Inflammatory macrophage (primary cell): ENCODE measurements at regions not wholly inside any gene's neighbourhood (a gene's known extent, or its start where the extent isn't known, plus 50 kb on each side); places are given as distances from the start of the nearest gene placed in this dataset.
"Not testable (repeated sequence)": the region's sequence is repeated elsewhere in the genome, so short reads cannot be mapped to it uniquely, and the experiment has no call there.

Experiments
- DNase-seq, 2 donors: peaks; one replicate each; pipeline ENCODE4 v3.0.0-alpha.2; 2020 to 2022

GRCh38 chr5:100697970-100698369, 162.8 kb downstream of the FAM174A start:
- DNase-seq: no peak

- peak; percentile 88 to 96 for DNase-seq
Observed at GRCh38 chr5:100706776-100707175, 171.6 kb downstream of the FAM174A start.

GRCh38 chr5:100708645-100709171, 173.5 kb downstream of the FAM174A start:
- DNase-seq: no peak

- no peak for DNase-seq
Observed at GRCh38 chr5:100709771-100710170, 174.6 kb downstream of the FAM174A start.

- not testable (repeated sequence) for DNase-seq
Observed at GRCh38 chr5:100714780-100715179, 179.6 kb downstream of the FAM174A start.

- no peak for DNase-seq
Observed at GRCh38 chr5:100722657-100723056, 180.4 kb downstream of the ST8SIA4 start.

- DNase-seq: no peak
Observed at GRCh38 chr5:100723229-100723628, 179.9 kb downstream of the ST8SIA4 start.

GRCh38 chr5:100726116-100726515, 177.0 kb downstream of the ST8SIA4 start:
- no peak for DNase-seq

GRCh38 chr5:100731768-100732167, 171.3 kb downstream of the ST8SIA4 start:
- DNase-seq: no peak

- peak; percentile 76 to 85 for DNase-seq
Observed at GRCh38 chr5:100746730-100747129, 156.4 kb downstream of the ST8SIA4 start.

- DNase-seq: no peak
Observed at GRCh38 chr5:100749771-100750284, 153.3 kb downstream of the ST8SIA4 start.

- no peak for DNase-seq
Observed at GRCh38 chr5:100755435-100755834, 147.6 kb downstream of the ST8SIA4 start.
